PFSK-1 (cell line): ENCODE measurements at regions not wholly inside any gene's neighbourhood (a gene's known extent, or its start where the extent isn't known, plus 50 kb on each side); places are given as distances from the start of the nearest gene placed in this dataset.

Source experiments
- FOXP2 ChIP-seq: optimal IDR thresholded peaks from 2 replicates; pipeline ENCODE3; 2011; ENCODE audit warnings: borderline replicate concordance, control low read depth, inconsistent platforms; ENCODE audit not compliant: insufficient read depth; ENCODE audit errors: extremely low read length, extremely low read depth
- POLR2AphosphoS5 ChIP-seq: IDR thresholded peaks from 2 replicates; pipeline ENCODE4 v1.6.1; 2012; ENCODE audit warnings: low read depth, mild to moderate bottlenecking, control low read depth, low read length, moderate library complexity
- REST ChIP-seq, 2 experiments: IDR thresholded peaks; 2 replicates each; pipeline versions ENCODE4 v1.6.1 to v1.8.0; 2011 to 2012; ENCODE audit warnings: low read depth in 2 of 2, low read length in 2 of 2, control low read depth in 1 of 2, inconsistent platforms in 1 of 2, mild to moderate bottlenecking in 1 of 2, moderate library complexity in 1 of 2; ENCODE audit not compliant: insufficient read depth in 1 of 2
- SIN3A ChIP-seq: IDR thresholded peaks from 2 replicates; pipeline ENCODE4 v1.6.1; 2012; ENCODE audit warnings: mild to moderate bottlenecking, low read length, moderate library complexity, borderline replicate concordance; ENCODE audit not compliant: insufficient read depth
- TAF1 ChIP-seq: IDR thresholded peaks from 2 replicates; pipeline ENCODE4 v1.6.1; 2012; ENCODE audit warnings: low read length, control low read depth, borderline replicate concordance; ENCODE audit not compliant: insufficient read depth

GRCh38 chr2:240310645-240311044 lies 124.8 kb upstream of the GPC1 start:
- TF ChIP-seq TAF1 = no peak
- no peak for TF ChIP-seq FOXP2
- TF ChIP-seq SIN3A = no peak
- TF ChIP-seq POLR2AphosphoS5 = no peak
- TF ChIP-seq REST (IDR thresholded peaks at IDR 0.05; ENCODE audit: insufficient read depth in 1 of 2, low read depth in 2 of 2, low read length in 2 of 2) = no peak

DNA sequence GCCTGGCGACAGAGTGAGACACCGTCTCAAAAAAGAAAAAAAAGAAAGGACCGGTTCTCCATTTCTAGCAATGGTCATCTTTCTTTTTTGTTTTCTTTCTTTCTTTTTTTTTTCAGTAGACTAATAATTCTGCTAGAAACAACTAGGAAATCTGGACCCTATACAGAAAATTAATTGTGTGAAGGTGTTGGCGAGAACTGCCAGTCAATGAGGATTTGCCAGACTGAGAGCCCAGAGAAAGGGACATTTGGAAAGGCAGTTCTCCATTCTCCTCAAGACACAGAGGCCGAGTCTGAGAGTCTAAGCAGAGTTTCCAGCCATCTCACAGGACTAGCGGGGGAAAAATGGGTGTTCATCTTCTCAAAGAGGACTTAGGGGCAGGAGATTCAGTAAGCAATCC lies 123.6 kb upstream of the GPC1 start:
- TF ChIP-seq FOXP2 (no peak), POLR2AphosphoS5 (no peak), TAF1 (no peak), SIN3A (no peak), REST (IDR thresholded peaks at IDR 0.05; ENCODE audit: insufficient read depth in 1 of 2, low read depth in 2 of 2, low read length in 2 of 2) (no peak)

GRCh38 chr2:240319221-240319854 lies 116.1 kb upstream of the GPC1 start:
- TF ChIP-seq REST (IDR thresholded peaks at IDR 0.05; ENCODE audit: insufficient read depth in 1 of 2, low read depth in 2 of 2, low read length in 2 of 2) = no peak
- TF ChIP-seq FOXP2 = no peak
- no peak for TF ChIP-seq TAF1
- TF ChIP-seq POLR2AphosphoS5 = no peak
- no peak for TF ChIP-seq SIN3A

GRCh38 chr2:240319855-240320203 lies 115.6 kb upstream of the GPC1 start:
- TF ChIP-seq SIN3A = no peak
- no peak for TF ChIP-seq FOXP2

DNA sequence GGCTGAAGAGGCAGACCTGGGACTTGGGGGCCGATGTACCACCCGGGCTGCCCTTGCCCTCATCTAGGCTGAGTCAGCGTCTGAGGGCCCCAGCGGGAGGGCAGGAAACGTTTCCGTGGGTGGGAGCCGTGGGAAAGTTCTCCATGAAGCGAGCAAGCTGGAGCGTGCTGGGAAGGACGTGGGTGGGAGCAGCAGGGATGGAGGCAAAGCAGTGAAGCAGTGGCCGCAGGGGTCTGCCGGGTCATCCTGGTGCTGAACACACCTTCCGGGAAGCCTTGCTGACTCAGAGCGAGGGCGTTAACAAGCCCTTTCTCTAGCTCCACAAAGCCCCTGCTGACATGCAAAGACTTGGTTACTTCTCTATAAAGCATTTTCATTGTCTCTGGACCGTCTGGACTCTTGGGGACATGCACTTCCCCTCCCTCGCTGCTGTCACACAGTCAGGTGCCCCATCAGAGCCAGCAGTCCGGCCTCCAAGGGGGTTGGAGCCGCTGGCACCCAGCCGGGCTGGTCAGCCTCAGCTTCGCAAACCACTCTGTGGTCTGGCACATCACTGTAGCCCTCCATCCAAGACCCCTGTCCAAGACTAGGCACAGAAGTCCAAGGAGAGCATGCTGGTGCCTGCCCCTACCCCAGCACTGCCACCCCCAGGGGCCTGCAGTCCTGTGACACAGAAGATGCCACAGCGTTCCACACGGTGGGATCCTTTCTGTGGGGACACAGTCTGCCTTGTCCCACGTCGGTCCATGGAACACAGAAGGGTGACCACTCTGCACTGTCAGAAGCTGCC lies 115.1 kb upstream of the GPC1 start:
- TF ChIP-seq FOXP2 = peak; percentile 43
- no peak for TF ChIP-seq REST (IDR thresholded peaks at IDR 0.05; ENCODE audit: insufficient read depth in 1 of 2, low read depth in 2 of 2, low read length in 2 of 2)
